ENCODE measurements at regions not wholly inside any gene's neighbourhood (a gene's known extent, or its start where the extent isn't known, plus 50 kb on each side); places are given as distances from the start of the nearest gene placed in this dataset.
"Not testable (repeated sequence)": the region's sequence is repeated elsewhere in the genome, so short reads cannot be mapped to it uniquely, and the experiment has no call there.

GRCh38 chr3:43838877-43839276, 148.1 kb downstream of the ABHD5 start:
- no peak for DNase-seq

- no peak for DNase-seq
Observed at GRCh38 chr3:43843386-43843785, 152.6 kb downstream of the ABHD5 start.

- no peak for DNase-seq
Observed at GRCh38 chr3:43844757-43845156, 154.0 kb downstream of the ABHD5 start.

DNA sequence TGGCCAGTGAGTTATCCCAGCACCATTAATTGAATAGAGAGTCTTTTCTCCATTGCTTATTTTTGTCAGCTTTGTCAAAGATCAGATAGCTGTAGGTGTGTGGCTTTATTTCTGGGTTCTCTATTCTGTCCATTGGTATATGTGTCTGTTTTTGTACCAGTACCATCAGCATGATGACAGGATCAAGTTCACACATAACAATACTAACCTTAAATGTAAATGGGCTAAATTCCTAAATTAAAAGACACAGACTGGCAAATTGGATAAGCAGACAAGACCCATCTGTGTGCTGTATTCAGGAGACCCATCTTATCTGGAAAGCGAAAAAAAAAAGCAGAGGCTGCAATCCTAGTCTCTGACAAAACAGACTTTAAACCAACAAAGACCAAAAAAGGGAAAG, 154.8 kb downstream of the ABHD5 start:
- not testable (repeated sequence) for DNase-seq

DNA sequence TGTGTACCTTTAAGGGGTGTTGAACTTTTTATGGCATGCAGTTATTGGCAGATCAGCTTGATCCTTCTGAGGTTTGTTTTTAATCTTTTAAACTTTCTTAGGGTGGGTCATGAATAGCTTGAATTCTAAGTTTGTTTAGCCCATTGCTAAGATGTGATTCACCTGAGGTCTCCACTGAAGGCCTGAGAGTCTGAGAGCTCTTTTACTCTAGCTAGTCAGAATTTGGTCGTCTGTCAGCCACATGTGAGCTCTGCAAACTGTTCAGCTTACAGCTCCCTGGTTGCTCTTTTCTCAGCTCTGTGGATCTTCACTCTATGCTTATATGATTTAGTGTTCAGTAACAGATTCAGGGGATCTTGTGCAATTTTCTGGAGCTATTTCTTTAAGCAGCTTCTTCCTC, 161.3 kb downstream of the ABHD5 start:
- no peak for DNase-seq

DNA sequence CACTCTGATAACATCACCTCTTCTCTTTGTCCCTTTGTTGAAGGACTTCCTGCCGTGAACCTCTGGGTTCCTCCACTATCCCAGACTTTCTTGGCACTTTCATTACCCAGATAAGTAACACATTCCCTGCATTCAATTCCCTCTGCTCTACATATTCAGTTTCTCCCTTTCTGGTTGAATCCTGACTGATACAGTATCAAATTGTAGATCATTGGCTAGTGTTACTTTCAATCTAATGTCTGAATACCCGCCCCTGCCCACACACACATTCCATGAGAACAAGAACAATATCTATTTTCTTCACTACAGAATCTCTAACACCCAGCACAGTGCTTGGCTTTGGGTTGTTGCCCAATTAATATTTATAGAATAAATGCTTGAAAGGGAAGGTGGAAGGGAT, 163.5 kb downstream of the ABHD5 start:
- DNase-seq: no peak

GRCh38 chr3:43854916-43855315, 164.2 kb downstream of the ABHD5 start:
- DNase-seq: no peak

GRCh38 chr3:43855674-43856299, 165.0 kb downstream of the ABHD5 start:
- DNase-seq: peak; percentile 69

GRCh38 chr3:43856351-43856750, 165.6 kb downstream of the ABHD5 start:
- no peak for DNase-seq

DNA sequence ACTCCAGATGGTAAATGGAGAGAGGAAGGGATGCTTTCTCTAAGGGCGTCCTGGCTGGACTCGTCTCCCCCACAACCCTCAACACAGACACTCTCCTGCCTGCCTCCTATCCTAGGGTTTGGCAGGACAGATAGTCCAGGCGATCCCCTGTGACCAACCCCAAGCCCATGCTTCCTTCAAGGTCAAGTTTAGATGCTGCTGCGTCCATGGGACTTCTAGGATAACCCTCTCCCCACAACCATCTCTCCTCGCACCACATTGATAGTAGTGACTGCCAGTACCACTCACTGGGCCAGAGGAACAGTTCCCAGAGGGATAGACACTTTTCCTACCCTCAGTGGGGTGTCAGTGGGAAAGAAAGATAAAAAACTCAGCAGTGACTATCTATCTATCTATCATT, 166.0 kb downstream of the ABHD5 start:
- no peak for DNase-seq

DNA sequence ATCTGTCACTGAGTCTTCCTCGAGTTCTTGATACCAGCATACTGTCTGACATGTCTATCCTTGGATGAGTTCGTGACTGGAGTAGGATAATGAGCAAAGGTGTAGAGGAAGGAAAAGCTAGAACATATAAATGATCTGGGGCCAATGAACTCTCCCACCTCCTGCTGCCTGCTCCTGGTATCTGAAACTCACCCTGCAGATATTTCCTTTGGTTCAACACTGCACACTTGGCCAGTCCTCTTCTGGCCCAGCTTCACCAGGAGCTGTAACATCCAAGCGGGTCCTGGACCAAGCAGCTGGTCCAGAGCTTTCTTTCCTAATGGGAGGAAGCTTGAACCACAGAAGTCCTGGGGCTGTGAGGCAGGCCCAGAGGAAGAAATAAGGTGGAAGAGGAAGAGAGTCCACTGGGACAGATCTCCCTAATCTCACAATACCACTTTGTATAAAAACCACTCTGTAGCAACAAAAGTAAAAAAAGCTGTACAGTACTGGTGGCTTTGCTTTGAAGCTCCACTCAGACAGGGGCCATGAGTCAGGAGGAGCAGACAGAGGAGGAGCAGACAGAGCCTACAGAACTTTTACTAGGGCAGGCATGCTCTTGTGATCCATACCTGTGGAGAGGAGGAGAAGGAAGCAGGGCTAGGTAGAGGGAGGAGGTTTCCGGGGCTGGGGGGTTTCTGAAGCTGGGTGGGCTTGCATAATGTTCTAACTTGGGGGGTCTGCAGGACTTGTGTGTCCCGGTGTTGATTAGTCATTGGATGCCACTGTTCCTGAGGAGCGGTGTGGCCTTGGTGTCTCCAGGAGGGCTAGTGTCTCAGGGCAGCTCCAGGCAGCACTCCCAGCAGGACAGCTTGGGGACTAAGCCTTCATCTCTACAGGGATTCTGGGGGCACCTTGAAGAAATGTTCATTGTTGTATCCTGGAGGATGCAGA, 166.9 kb downstream of the ABHD5 start:
- DNase-seq: no peak

DNA sequence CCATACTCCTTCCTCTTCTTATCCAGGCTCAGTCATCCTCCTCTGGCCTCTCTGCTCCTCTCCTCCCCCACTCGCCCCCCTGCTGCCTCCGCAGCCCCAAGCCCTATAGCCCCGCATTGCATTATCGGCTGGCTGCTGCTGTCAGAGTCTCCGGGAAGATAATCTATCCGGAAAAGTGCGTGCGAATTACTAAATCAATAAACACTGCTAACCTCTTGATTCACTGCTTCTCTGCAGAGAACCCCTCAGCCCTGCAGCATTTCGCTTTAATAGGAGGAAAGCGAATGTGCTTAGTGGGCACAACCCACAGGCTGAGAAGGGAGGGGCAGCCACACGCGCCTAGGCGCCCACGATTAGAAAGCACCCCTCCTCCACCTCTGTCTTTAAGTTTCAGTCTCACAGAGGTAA, 167.6 kb downstream of the ABHD5 start:
- DNase-seq: no peak

DNA sequence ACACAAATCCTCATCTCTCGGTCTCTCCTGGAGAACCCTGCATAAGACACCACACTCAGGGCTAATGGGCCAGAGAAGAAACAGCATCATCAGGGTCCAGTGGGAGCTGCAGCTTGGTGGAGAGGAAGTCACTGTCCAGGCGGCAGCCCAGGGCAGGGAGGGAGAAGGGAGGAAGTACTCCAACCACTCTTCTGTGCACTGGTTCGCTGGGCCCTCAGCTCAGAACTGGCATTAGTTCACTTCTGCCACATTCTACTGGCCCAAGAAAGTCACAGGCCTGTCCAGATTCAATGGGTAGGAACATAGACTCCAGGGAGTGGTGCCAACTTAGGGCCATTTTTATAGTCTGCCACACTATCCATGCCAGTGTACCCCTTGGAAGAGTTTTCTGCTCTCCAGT, 169.0 kb downstream of the ABHD5 start:
- DNase-seq: no peak

DNA sequence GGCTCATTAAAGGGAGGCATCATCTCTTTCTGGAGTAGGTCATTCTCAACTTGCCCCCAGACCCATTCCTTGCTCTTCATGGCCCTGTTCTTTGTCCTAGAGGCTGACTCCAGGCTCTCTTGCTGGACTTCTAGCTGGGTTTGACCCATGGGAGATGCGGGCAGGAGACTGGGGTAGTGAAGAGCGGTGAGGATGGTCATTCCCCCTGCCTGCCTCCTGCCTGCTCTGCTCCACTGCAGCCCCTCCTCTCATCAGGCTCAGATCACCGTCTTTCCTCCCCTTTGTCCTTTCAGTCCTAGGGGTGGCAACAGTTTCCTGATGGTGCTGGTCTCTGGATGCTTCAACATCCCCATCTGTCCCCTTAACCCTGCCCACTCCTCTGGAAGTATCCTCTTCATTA, 170.9 kb downstream of the ABHD5 start:
- no peak for DNase-seq

- no peak for DNase-seq
Observed at GRCh38 chr3:43862470-43862869, 171.7 kb downstream of the ABHD5 start.

DNA sequence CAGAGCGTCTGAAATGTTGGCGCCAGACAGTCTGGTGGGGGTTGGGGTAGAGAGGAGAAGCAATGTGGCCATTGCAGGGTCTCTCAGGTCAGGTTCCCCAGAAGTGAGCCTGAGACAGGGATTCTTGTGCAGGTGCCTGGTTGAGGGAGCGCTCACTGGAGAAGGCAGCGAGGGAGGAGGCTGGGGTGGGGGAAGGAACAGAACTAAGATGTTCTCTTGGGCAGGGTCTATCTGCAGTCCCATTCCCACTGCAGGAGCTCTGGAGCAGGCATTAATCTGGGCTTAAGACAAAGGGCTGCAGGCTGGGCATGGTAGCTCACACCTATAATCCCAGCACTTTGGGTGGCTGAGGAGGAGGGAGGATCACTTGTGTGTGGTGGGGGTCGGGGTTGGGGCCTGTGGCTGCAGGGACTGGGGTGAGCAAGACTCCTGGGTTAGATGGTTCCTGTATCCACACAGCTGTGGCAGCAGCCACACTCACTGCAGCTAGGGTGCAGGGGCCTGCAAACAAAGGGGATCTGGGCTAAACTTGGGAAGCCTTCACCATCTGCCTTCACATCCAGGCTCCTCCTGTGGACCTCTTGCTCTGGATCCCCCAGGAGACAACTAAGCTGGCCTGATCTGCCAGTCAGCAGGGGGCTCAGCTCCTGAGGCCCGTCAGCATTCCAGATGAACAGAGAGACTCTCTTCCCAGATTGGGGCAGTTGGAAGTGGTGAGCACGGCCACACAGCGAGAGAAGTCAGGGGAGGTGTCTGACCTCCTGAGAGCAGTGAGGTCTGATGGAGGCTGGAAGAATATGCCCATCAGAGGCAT, 172.5 kb downstream of the ABHD5 start:
- DNase-seq: no peak

- no peak for DNase-seq
Observed at GRCh38 chr3:43863966-43864933, 173.5 kb downstream of the ABHD5 start.

DNA sequence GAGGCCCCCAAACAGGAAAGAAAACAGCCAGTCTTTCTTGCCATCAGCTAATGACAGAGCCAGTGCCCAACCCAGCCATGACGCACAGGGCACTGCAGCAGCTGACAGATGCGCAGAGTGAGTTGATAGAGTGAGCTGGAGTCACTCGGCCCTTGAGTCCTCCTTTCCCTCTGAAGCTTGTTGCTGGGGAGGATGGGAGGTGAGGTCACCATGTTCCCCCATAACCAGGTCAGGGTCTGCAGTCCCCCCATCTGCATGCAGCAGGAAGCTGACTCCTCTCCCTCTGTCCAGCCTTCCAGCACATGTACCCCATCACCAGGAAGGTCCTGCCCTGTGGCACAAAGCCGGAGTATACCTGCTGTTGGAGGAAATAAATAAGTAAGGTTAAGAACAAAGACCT, 174.6 kb downstream of the ABHD5 start:
- no peak for DNase-seq

DNA sequence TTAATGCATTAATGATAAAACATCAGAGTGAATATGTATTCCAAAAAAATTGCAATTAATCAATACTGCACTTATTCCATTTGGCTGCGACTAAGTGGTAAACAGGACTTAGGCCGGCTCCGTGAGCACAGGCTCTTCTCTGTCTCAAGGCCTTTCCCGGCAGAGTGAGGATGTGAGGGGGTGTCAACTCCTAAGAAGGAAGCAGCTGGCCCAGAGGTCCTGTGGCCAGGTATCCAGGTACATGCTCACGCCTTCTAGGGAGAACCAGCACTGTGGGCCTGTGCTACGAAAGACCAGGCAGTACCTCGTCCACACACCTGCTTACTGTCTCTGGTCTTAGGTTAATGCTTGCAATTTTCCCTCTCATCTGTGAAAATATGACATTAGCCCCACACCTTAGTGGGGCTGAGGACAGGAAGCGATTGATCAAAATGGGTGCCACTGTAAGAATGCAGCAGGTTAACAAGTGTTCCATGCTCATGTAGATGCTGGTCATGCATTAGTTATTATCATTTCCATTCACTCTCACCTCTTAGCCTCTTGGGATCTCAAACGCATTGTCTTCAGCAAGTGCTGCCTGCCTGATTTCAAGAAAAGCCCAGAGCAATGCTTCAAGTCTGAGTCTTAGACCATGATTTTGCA, 175.3 kb downstream of the ABHD5 start:
- no peak for DNase-seq

DNA sequence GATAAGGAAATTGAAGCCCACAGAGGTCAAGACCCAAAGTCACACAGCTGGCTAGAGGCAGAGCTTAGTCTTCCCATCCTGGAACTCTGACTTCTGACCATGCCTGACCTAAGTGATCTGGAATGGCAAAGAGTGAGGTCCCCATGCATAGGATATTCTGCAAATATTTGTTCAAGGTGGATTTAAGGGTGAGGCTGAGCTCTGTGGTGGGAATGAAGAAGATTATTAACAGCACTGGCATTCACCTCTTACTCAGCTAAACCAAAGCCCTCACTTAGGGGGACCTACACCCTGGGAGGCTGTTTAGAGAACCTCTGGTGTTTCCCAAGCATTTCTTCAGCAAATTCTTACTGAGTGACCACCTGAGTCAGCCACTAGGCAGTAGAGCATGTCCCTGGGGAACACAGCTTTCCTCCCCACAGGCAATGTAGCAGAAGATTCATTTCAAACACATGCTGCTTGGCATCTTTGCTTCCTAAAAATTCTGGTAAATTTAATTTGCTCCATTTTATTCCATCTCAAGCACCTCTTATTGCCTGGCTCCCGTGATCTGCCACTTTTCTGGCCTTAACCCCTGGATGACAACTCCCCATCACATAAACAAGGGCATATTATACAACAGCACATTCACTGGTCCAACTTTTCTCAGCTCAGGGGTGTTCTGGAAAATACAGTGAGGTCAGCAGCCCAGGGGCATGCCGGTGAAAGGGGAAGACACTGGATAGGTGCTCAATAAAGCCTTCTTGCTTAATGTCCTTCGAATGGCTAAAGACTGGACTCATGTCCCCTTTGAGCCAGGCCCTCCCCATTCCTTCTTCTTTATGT, 176.0 kb downstream of the ABHD5 start:
- DNase-seq: no peak

All from hematopoietic multipotent progenitor cell treated with erythropoietin and hydrocortisone succinate and interleukin-3 and kit ligand, for 8 days (in vitro differentiated cells).